Activated naive CD8-positive, alpha-beta T cell treated with anti-CD3 and anti-CD28 coated beads, Interleukin-2, amount 10 ng/mL, durations not matched to agents 7 days and 5 days (primary cell): ENCODE measurements at regions not wholly inside any gene's neighbourhood (a gene's known extent, or its start where the extent isn't known, plus 50 kb on each side); places are given as distances from the start of the nearest gene placed in this dataset.

Experiments
- ATAC-seq: fragments of 150-1000 bp; cut with Tn5 transposase; one replicate; pipeline ENCODE4 v1.10.0; 2021; ENCODE audit warnings: low read depth, moderate library complexity
- POLR2A ChIA-PET: fragments of 350-600 bp; sonication (Branson Sonifier 250); formaldehyde crosslinking; loops from one replicate; lab custom pipeline; 2021; ENCODE audit warnings: antibody characterized with exemption; lab: Charles Lee
- DNase-seq: peaks from one replicate; pipeline ENCODE4 v3.0.0; 2021
- H3K27ac Mint-ChIP-seq: one replicate; pipeline ENCODE4 v1.8.0; 2022; ENCODE audit warnings: mild to moderate bottlenecking, mixed read lengths
- H3K27me3 Mint-ChIP-seq: one replicate; pipeline ENCODE4 v1.8.0; 2022; ENCODE audit warnings: mild to moderate bottlenecking, moderate library complexity, mixed read lengths
- H3K36me3 Mint-ChIP-seq: one replicate; pipeline ENCODE4 v1.8.0; 2021; ENCODE audit warnings: mild to moderate bottlenecking, mixed read lengths
- H3K4me1 Mint-ChIP-seq: one replicate; pipeline ENCODE4 v1.8.0; 2021; ENCODE audit warnings: mixed read lengths
- H3K4me3 Mint-ChIP-seq: one replicate; pipeline ENCODE4 v1.8.0; 2022; ENCODE audit warnings: mild to moderate bottlenecking, moderate library complexity, mixed read lengths
- H3K9me3 Mint-ChIP-seq: one replicate; pipeline ENCODE4 v1.8.0; 2021; ENCODE audit warnings: mixed read lengths

- Mint-ChIP-seq H3K4me3 (no peak overlapping the region), H3K4me1 (no peaks in the 10 kb centered on the region), H3K9me3 (peaks cover 5% of the 10 kb centered on the region), H3K27ac (no peak overlapping the region), H3K27me3 (no peaks in the 10 kb centered on the region), H3K36me3 (no peaks in the 10 kb centered on the region)
- POLR2A ChIA-PET = no interaction called here
- DNase-seq (no peak), ATAC-seq (no peak)
Observed at GRCh38 chr4:65976287-65976686, 306.0 kb upstream of the EPHA5 start.

- Mint-ChIP-seq H3K36me3 (no peaks in the 10 kb centered on the region), H3K27ac (no peak overlapping the region), H3K27me3 (no peaks in the 10 kb centered on the region), H3K9me3 (peaks cover 3% of the 10 kb centered on the region), H3K4me3 (no peak overlapping the region), H3K4me1 (no peaks in the 10 kb centered on the region)
- ATAC-seq (no peak), DNase-seq (no peak)
- POLR2A ChIA-PET = no interaction called here
Observed at GRCh38 chr4:65973186-65973585, 302.9 kb upstream of the EPHA5 start.

- DNase-seq (no peak), ATAC-seq (no peak)
- H3K36me3 Mint-ChIP-seq = no peaks in the 10 kb centered on the region
- H3K4me1 Mint-ChIP-seq = no peaks in the 10 kb centered on the region
- peaks cover 3% of the 10 kb centered on the region for H3K9me3 Mint-ChIP-seq
- no peak overlapping the region for H3K27ac Mint-ChIP-seq
- POLR2A ChIA-PET = no interaction called here
- H3K27me3 Mint-ChIP-seq = no peaks in the 10 kb centered on the region
- no peak overlapping the region for H3K4me3 Mint-ChIP-seq
Observed at GRCh38 chr4:65971686-65972085, 301.4 kb upstream of the EPHA5 start.

- Mint-ChIP-seq H3K9me3 (no peaks in the 10 kb centered on the region), H3K4me1 (no peaks in the 10 kb centered on the region), H3K4me3 (no peak overlapping the region), H3K36me3 (no peaks in the 10 kb centered on the region), H3K27ac (no peak overlapping the region), H3K27me3 (no peaks in the 10 kb centered on the region)
- no peak for DNase-seq
- POLR2A ChIA-PET = no interaction called here
- ATAC-seq = no peak
Observed at GRCh38 chr4:65968831-65969558, 298.7 kb upstream of the EPHA5 start.

- DNase-seq (no peak), ATAC-seq (no peak)
- Mint-ChIP-seq H3K27me3 (no peaks in the 10 kb centered on the region), H3K4me1 (no peaks in the 10 kb centered on the region), H3K27ac (no peak overlapping the region), H3K9me3 (no peaks in the 10 kb centered on the region), H3K4me3 (no peak overlapping the region), H3K36me3 (no peaks in the 10 kb centered on the region)
- POLR2A ChIA-PET = no interaction called here
Observed at GRCh38 chr4:65960751-65961150, 290.5 kb upstream of the EPHA5 start.

GRCh38 chr4:65954416-65954815 lies 284.1 kb upstream of the EPHA5 start:
- Mint-ChIP-seq H3K36me3 (no peaks in the 10 kb centered on the region), H3K27me3 (no peaks in the 10 kb centered on the region), H3K4me3 (no peak overlapping the region), H3K4me1 (no peaks in the 10 kb centered on the region), H3K27ac (no peak overlapping the region), H3K9me3 (peaks cover 5% of the 10 kb centered on the region)
- no peak for DNase-seq
- no peak for ATAC-seq
- POLR2A ChIA-PET = no interaction called here

GRCh38 chr4:65951177-65951576 lies 280.9 kb upstream of the EPHA5 start:
- no peak overlapping the region for H3K27ac Mint-ChIP-seq
- no peaks in the 10 kb centered on the region for H3K4me1 Mint-ChIP-seq
- no peaks in the 10 kb centered on the region for H3K27me3 Mint-ChIP-seq
- DNase-seq = no peak
- peaks cover 5% of the 10 kb centered on the region for H3K9me3 Mint-ChIP-seq
- no peaks in the 10 kb centered on the region for H3K36me3 Mint-ChIP-seq
- POLR2A ChIA-PET = no interaction called here
- ATAC-seq = no peak
- H3K4me3 Mint-ChIP-seq = no peak overlapping the region

- H3K27me3 Mint-ChIP-seq = no peaks in the 10 kb centered on the region
- H3K4me3 Mint-ChIP-seq = no peak overlapping the region
- H3K4me1 Mint-ChIP-seq = no peaks in the 10 kb centered on the region
- H3K36me3 Mint-ChIP-seq = no peaks in the 10 kb centered on the region
- POLR2A ChIA-PET = no interaction called here
- no peaks in the 10 kb centered on the region for H3K9me3 Mint-ChIP-seq
- DNase-seq (no peak), ATAC-seq (no peak)
- H3K27ac Mint-ChIP-seq = no peak overlapping the region
Observed at GRCh38 chr4:65943076-65943475, 272.8 kb upstream of the EPHA5 start.

- POLR2A ChIA-PET = no interaction called here
- ATAC-seq (no peak), DNase-seq (no peak)
- no peaks in the 10 kb centered on the region for H3K4me1 Mint-ChIP-seq
- no peaks in the 10 kb centered on the region for H3K27me3 Mint-ChIP-seq
- H3K9me3 Mint-ChIP-seq = no peaks in the 10 kb centered on the region
- no peaks in the 10 kb centered on the region for H3K36me3 Mint-ChIP-seq
- no peak overlapping the region for H3K4me3 Mint-ChIP-seq
- no peak overlapping the region for H3K27ac Mint-ChIP-seq
Observed at GRCh38 chr4:65924843-65925242, 254.6 kb upstream of the EPHA5 start.

GRCh38 chr4:65923616-65924015 lies 253.3 kb upstream of the EPHA5 start:
- Mint-ChIP-seq H3K36me3 (no peaks in the 10 kb centered on the region), H3K9me3 (no peaks in the 10 kb centered on the region), H3K4me1 (no peaks in the 10 kb centered on the region), H3K27me3 (no peaks in the 10 kb centered on the region), H3K4me3 (no peak overlapping the region), H3K27ac (no peak overlapping the region)
- POLR2A ChIA-PET = no interaction called here
- no peak for DNase-seq
- no peak for ATAC-seq

GRCh38 chr4:65921180-65921579 lies 250.9 kb upstream of the EPHA5 start:
- DNase-seq = no peak
- H3K27ac Mint-ChIP-seq = no peak overlapping the region
- no peaks in the 10 kb centered on the region for H3K27me3 Mint-ChIP-seq
- no peak overlapping the region for H3K4me3 Mint-ChIP-seq
- H3K4me1 Mint-ChIP-seq = no peaks in the 10 kb centered on the region
- no peaks in the 10 kb centered on the region for H3K9me3 Mint-ChIP-seq
- H3K36me3 Mint-ChIP-seq = no peaks in the 10 kb centered on the region
- no peak for ATAC-seq
- POLR2A ChIA-PET = no interaction called here

GRCh38 chr4:65918872-65919271 lies 248.6 kb upstream of the EPHA5 start:
- DNase-seq (no peak), ATAC-seq (no peak)
- Mint-ChIP-seq H3K27ac (no peak overlapping the region), H3K4me3 (no peak overlapping the region), H3K9me3 (no peaks in the 10 kb centered on the region), H3K36me3 (no peaks in the 10 kb centered on the region), H3K27me3 (no peaks in the 10 kb centered on the region), H3K4me1 (no peaks in the 10 kb centered on the region)
- POLR2A ChIA-PET = no interaction called here

GRCh38 chr4:65918212-65918611 lies 247.9 kb upstream of the EPHA5 start:
- no peak for DNase-seq
- Mint-ChIP-seq H3K9me3 (no peaks in the 10 kb centered on the region), H3K36me3 (no peaks in the 10 kb centered on the region), H3K4me3 (no peak overlapping the region), H3K27me3 (no peaks in the 10 kb centered on the region), H3K4me1 (no peaks in the 10 kb centered on the region), H3K27ac (no peak overlapping the region)
- POLR2A ChIA-PET = no interaction called here
- no peak for ATAC-seq

GRCh38 chr4:65917486-65917885 lies 247.2 kb upstream of the EPHA5 start:
- POLR2A ChIA-PET = no interaction called here
- ATAC-seq = no peak

GRCh38 chr4:65911720-65912119 lies 241.4 kb upstream of the EPHA5 start:
- POLR2A ChIA-PET = no interaction called here
- no peak for DNase-seq

More at GRCh38 chr4:65917486-65917885, 247.2 kb upstream of the EPHA5 start:
- Mint-ChIP-seq H3K9me3 (no peaks in the 10 kb centered on the region), H3K4me1 (no peaks in the 10 kb centered on the region), H3K27ac (no peak overlapping the region), H3K27me3 (no peaks in the 10 kb centered on the region), H3K4me3 (no peak overlapping the region), H3K36me3 (no peaks in the 10 kb centered on the region)
- DNase-seq = no peak

More at GRCh38 chr4:65911720-65912119, 241.4 kb upstream of the EPHA5 start:
- Mint-ChIP-seq H3K9me3 (no peaks in the 10 kb centered on the region), H3K4me1 (no peaks in the 10 kb centered on the region), H3K27me3 (no peaks in the 10 kb centered on the region), H3K27ac (no peak overlapping the region), H3K4me3 (no peak overlapping the region), H3K36me3 (no peaks in the 10 kb centered on the region)
- ATAC-seq = no peak
